Natural killer cell (primary cell): ENCODE measurements at regions not wholly inside any gene's neighbourhood (a gene's known extent, or its start where the extent isn't known, plus 50 kb on each side); places are given as distances from the start of the nearest gene placed in this dataset.

ENCODE experiments used
- ATAC-seq, 3 donors: fragments of 150-1000 bp in 2 of 3; fragments of 200-7000 bp in 1 of 3; cut with Tn5 transposase; 1 replicate in 1 of 3; 2 replicates in 2 of 3; pipeline ENCODE4 v1.10.0; 2021; ENCODE audit warnings: mild to moderate bottlenecking in 2 of 3, moderate library complexity in 2 of 3
- DNase-seq, 2 donors: peaks; one replicate each; pipeline versions ENCODE4 v3.0.0 to v3.0.0-alpha.2; 2013 to 2021; ENCODE audit warnings: mixed read lengths in 1 of 2
- H3K27ac ChIP-seq: one replicate; pipeline ENCODE4 v1.5.1; 2013; ENCODE audit warnings: mild to moderate bottlenecking, low read length
- H3K27me3 ChIP-seq: one replicate; pipeline ENCODE4 v1.6.1; 2013; ENCODE audit warnings: low read length; ENCODE audit not compliant: control insufficient read depth, insufficient read depth
- H3K36me3 ChIP-seq: one replicate; pipeline ENCODE4 v1.6.1; 2013; ENCODE audit warnings: low read length; ENCODE audit not compliant: control insufficient read depth, insufficient read depth
- H3K4me1 ChIP-seq: one replicate; pipeline ENCODE4 v1.6.1; 2013; ENCODE audit warnings: low read length; ENCODE audit not compliant: control insufficient read depth, insufficient read depth
- H3K4me3 ChIP-seq: one replicate; pipeline ENCODE4 v1.5.1; 2013; ENCODE audit warnings: low read length
- H3K9me3 ChIP-seq: one replicate; pipeline ENCODE4 v1.6.1; 2013; ENCODE audit warnings: low read length; ENCODE audit not compliant: control insufficient read depth, insufficient read depth
- H3K27ac Mint-ChIP-seq, 2 donors: one replicate each; pipeline ENCODE4 v1.8.0; 2022; ENCODE audit warnings: mild to moderate bottlenecking in 2 of 2, mixed read lengths in 2 of 2, moderate library complexity in 1 of 2
- H3K27me3 Mint-ChIP-seq, 2 donors: one replicate each; pipeline ENCODE4 v1.8.0; 2022; ENCODE audit warnings: low read depth in 2 of 2, mixed read lengths in 2 of 2
- H3K36me3 Mint-ChIP-seq: one replicate; pipeline ENCODE4 v1.8.0; 2022; ENCODE audit warnings: mixed read lengths
- H3K4me1 Mint-ChIP-seq, 2 donors: one replicate each; pipeline ENCODE4 v1.8.0; 2022; ENCODE audit warnings: mixed read lengths in 2 of 2
- H3K4me3 Mint-ChIP-seq: one replicate; pipeline ENCODE4 v1.8.0; 2022; ENCODE audit warnings: mild to moderate bottlenecking, moderate library complexity, mixed read lengths
- H3K9me3 Mint-ChIP-seq, 2 donors: one replicate each; pipeline ENCODE4 v1.8.0; 2022; ENCODE audit warnings: mixed read lengths in 2 of 2
- WGBS: methylation state at CpG from one replicate; pipeline ENCODE4 v1.1.7; 2013; ENCODE audit warnings: missing lambda C conversion rate; ENCODE audit not compliant: insufficient coverage; 5-methylcytosine and 5-hydroxymethylcytosine counted together
- intact Hi-C: fragments of 100-400 bp; cut with micrococcal nuclease; formaldehyde crosslinking; loops from one replicate; pipeline ENCODE4 v1.14.2; 2022
- TF ChIP-seq, protein P1 (sequence below): fragments of 200-600 bp; IDR thresholded peaks from one replicate; pipeline ENCODE4 v1.8.0; 2022; ENCODE audit warnings: antibody characterized with exemption

DNA sequence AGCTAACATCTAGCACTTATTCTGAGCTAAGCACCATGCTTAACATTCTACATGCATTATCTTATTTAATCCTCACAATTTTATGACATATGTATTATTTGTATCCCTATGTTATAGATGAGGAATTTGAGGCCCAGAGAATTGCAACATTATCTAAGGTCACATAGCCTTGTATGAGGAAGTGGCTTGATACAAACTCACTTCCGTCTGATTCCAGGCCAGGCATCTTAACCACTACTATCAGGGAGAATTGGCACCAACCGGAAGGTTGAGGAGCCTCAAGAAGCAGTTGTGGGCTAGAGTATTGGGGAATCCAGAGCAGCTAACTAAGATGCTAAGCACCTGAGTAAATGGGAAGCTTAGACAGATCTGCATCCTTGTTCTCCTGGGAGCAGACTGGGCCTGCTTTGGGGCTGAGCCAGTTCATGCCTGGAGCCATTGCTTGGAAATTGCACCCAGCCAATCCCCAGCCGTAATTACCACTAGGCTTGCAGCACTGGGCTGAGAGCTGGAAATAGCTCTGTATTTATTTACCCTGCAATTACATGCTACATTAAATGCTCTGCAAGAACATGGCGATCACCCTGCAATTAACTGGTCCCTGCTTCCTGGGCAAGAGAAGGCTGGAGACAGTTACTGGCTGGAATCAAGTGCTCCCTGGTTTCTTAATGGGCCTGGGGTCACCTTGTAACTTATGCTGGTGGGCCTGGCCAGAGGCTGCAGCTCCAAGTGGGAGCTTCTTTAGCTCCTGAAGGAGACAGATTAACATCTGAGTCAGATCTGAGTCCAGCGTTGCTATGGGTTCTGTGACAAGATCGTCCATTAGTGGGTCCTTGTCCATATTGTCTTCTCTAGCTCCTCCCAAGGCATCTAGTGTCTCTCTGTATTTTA is 273.1 kb upstream of the CCL2 start:
- H3K27me3 ChIP-seq = no peaks in the 10 kb centered on the region
- Mint-ChIP-seq H3K4me3 (no peak overlapping the region), H3K27ac (no peak overlapping the region), H3K36me3 (no peaks in the 10 kb centered on the region), H3K27me3 (peaks cover 0 to 2% of the 10 kb centered on the region in 2 donors), H3K4me1 (no peaks in the 10 kb centered on the region), H3K9me3 (no peaks in the 10 kb centered on the region)
- DNase-seq = no peak
- TF ChIP-seq, protein P1, sequence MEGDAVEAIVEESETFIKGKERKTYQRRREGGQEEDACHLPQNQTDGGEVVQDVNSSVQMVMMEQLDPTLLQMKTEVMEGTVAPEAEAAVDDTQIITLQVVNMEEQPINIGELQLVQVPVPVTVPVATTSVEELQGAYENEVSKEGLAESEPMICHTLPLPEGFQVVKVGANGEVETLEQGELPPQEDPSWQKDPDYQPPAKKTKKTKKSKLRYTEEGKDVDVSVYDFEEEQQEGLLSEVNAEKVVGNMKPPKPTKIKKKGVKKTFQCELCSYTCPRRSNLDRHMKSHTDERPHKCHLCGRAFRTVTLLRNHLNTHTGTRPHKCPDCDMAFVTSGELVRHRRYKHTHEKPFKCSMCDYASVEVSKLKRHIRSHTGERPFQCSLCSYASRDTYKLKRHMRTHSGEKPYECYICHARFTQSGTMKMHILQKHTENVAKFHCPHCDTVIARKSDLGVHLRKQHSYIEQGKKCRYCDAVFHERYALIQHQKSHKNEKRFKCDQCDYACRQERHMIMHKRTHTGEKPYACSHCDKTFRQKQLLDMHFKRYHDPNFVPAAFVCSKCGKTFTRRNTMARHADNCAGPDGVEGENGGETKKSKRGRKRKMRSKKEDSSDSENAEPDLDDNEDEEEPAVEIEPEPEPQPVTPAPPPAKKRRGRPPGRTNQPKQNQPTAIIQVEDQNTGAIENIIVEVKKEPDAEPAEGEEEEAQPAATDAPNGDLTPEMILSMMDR = no peak
- intact Hi-C loops = no loop called here
- no peaks in the 10 kb centered on the region for H3K4me1 ChIP-seq
- H3K27ac ChIP-seq = no peak overlapping the region
- H3K36me3 ChIP-seq = no peaks in the 10 kb centered on the region
- no peak for ATAC-seq
- 75% methylated on average over 6 of the region's 6 CpGs for WGBS
- no peak overlapping the region for H3K4me3 ChIP-seq
- no peaks in the 10 kb centered on the region for H3K9me3 ChIP-seq

DNA sequence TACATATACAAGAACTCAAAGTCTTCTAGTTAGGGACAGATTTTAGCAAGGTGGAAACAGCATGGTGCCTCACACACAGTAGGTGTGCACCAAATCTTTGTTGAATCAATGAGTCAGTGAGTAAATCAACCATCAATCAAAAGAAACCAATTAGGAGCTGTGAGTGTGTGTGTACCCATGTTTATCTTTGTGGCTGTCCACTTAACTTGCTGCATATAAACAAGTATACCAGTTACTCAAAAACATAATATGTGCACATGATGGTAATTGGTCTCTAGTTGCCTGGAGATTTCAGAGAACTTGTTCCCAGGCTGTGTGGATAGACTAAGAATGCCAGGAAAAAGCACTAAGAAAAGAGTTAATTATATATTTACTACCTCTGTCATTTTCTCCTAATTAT is 272.2 kb upstream of the CCL2 start:
- H3K4me1 ChIP-seq = no peaks in the 10 kb centered on the region
- H3K4me3 ChIP-seq = no peak overlapping the region
- Mint-ChIP-seq H3K4me3 (no peak overlapping the region), H3K4me1 (no peaks in the 10 kb centered on the region), H3K27ac (no peak overlapping the region), H3K27me3 (peaks cover 0 to 4% of the 10 kb centered on the region in 2 donors), H3K9me3 (no peaks in the 10 kb centered on the region), H3K36me3 (no peaks in the 10 kb centered on the region)
- no peak for ATAC-seq
- no peaks in the 10 kb centered on the region for H3K36me3 ChIP-seq
- H3K9me3 ChIP-seq = no peaks in the 10 kb centered on the region
- TF ChIP-seq, protein P1 = no peak
- no peak for DNase-seq
- no peaks in the 10 kb centered on the region for H3K27me3 ChIP-seq
- no peak overlapping the region for H3K27ac ChIP-seq
- intact Hi-C loops = no loop called here

DNA sequence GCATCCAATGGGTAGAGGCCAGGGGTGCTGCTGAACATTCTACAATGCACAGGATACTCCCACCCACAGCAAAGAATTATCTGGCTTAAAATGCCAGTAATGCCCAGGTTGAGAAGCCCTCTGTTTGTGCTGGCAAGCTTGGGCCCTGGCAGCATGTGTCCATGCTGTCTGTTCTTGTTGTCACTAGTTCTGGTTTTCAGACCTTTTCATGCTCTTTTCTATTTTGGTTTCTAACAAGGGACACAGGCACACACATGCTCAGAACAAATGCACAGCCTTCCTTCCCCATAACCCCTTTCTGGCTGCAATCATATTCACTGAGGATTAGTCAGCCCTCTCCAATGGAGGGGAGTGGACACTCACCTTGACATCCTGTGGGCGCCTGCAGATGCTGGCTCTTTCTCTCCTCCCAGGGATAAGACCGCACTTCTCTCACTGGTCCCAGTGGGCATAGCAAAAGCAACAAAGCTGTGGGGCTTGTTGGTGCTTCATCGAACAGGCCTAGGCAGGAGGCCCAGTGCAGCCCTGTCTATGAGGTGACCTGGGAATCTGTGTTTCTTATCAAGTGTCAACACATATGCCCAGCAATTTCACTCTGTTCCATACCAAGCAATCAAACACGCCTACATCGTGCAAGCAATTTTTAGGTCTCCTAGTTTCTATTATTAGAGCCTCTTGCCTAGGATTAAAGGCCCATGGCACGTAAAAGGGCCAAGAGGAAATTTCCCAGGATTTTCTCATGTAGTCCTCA is 271.1 kb upstream of the CCL2 start:
- intact Hi-C loops = no loop called here
- TF ChIP-seq, protein P1 = no peak
- H3K4me1 ChIP-seq = no peaks in the 10 kb centered on the region
- H3K27ac ChIP-seq = no peak overlapping the region
- ATAC-seq = no peak
- H3K4me1 Mint-ChIP-seq = no peaks in the 10 kb centered on the region
- H3K36me3 Mint-ChIP-seq = no peaks in the 10 kb centered on the region
- no peak overlapping the region for H3K27ac Mint-ChIP-seq
- H3K4me3 Mint-ChIP-seq = no peak overlapping the region
- no peaks in the 10 kb centered on the region for H3K9me3 Mint-ChIP-seq
- no peak for DNase-seq
- peaks cover 0 to 8% of the 10 kb centered on the region in 2 donors for H3K27me3 Mint-ChIP-seq
- H3K9me3 ChIP-seq = no peaks in the 10 kb centered on the region
- no peaks in the 10 kb centered on the region for H3K36me3 ChIP-seq
- WGBS = 93% methylated on average over 6 of the region's 6 CpGs
- H3K4me3 ChIP-seq = no peak overlapping the region
- H3K27me3 ChIP-seq = no peaks in the 10 kb centered on the region
